ENCODE measurements at regions not wholly inside any gene's neighbourhood (a gene's known extent, or its start where the extent isn't known, plus 50 kb on each side); places are given as distances from the start of the nearest gene placed in this dataset.

- peaks cover 30 to 48% of the 10 kb centered on the region in 2 experiments for H3K4me1 ChIP-seq (replicated peaks in 1 of 2; ENCODE audit: control insufficient read depth in 2 of 2, insufficient read depth in 2 of 2, low read length in 2 of 2)
- ChIA-PET CTCF (ENCODE audit: low intra/inter-chr PET ratio) (no interaction called here), POLR2A (interaction anchor here (0.8 kb wide), 1 partner anchor 94 kb away, joined by 3 read pairs; no protein-coding TSS in a partner anchor)
- H3K4me3 ChIP-seq, result no peak overlapping the region
- peaks cover 3% of the 10 kb centered on the region for H3K9me1 ChIP-seq (ENCODE audit: control insufficient read depth, insufficient read depth, low read length)
- intact Hi-C loops (cut with micrococcal nuclease), result no loop called here
- 34% methylated on average over 10 of the region's 11 CpGs for WGBS (ENCODE audit: insufficient coverage, low coverage, missing lambda C conversion rate)
- H3K27ac ChIP-seq (ENCODE audit: extremely low read depth, low read depth, low read length), result no peak overlapping the region
- no peak overlapping the region for H3K9ac ChIP-seq (ENCODE audit: insufficient read depth in 1 of 2, low read depth in 2 of 2, low read length in 2 of 2)
- H3K9me3 ChIP-seq (replicated peaks; ENCODE audit: control insufficient read depth, insufficient read depth, low read depth, low read length), result no peaks in the 10 kb centered on the region
- H3K4me2 ChIP-seq (ENCODE audit: insufficient read depth, low read length), result no peak overlapping the region
- no peaks in the 10 kb centered on the region for H3K79me2 ChIP-seq (ENCODE audit: control insufficient read depth, insufficient read depth, low read length)
- H3K36me3 ChIP-seq (ENCODE audit: control insufficient read depth, insufficient read depth, low read length), result no peaks in the 10 kb centered on the region
- no peaks in the 10 kb centered on the region; a peak in 1 of 5 replicates for H3K27me3 ChIP-seq (ENCODE audit: control insufficient read depth in 2 of 2, insufficient read depth in 2 of 2, low read length in 2 of 2)
- no peak overlapping the region for H2AFZ ChIP-seq (ENCODE audit: low read depth, low read length)
- FAIRE-seq, result peak; percentile 51
- H4K20me1 ChIP-seq (replicated peaks; ENCODE audit: control insufficient read depth, insufficient read depth, low read length), result no peaks in the 10 kb centered on the region
- peak in 3 of 4 experiments; percentile 70 to 84 (median 84) for DNase-seq (ENCODE audit: extremely low read depth in 1 of 4, low spot score in 3 of 4)
- BruUV-seq (replicated peaks), result no TSS peak
- no peak for ATAC-seq
- in situ Hi-C loops (cut with MboI), result no loop called here
- TF ChIP-seq MYBL2 (IDR thresholded peaks at IDR 0.05; ENCODE audit: low read depth) (no peak), MYBL2 (CRISPR knock-in tag; IDR thresholded peaks at IDR 0.05; ENCODE audit: borderline replicate concordance) (no peak), KDM1A (IDR thresholded peaks at IDR 0.05) (peak; percentile 81 to 88; a peak in 3 of 4 replicates), USF1 (CRISPR knock-in tag; IDR thresholded peaks at IDR 0.05) (peak; percentile 90), FOS (IDR thresholded peaks at IDR 0.05; ENCODE audit: extremely low read depth, insufficient read length) (peak; percentile 36), YBX1 (IDR thresholded peaks at IDR 0.05) (no peak), EGR1 (conservative IDR thresholded peaks at IDR 0.05) (0 out of 2 replicates have a peak, but pooled peaks have one; percentile 28), RCOR1 (IDR thresholded peaks at IDR 0.05; ENCODE audit: borderline replicate concordance in 1 of 2, low read depth in 2 of 2, low read length in 2 of 2) (no peak), THRAP3 (IDR thresholded peaks at IDR 0.05; ENCODE audit: borderline replicate concordance) (no peak), NFYB (IDR thresholded peaks at IDR 0.05; ENCODE audit: extremely low read depth, insufficient read length) (peak; percentile 35), REST (IDR thresholded peaks at IDR 0.05; ENCODE audit: borderline replicate concordance) (peak; percentile 23), REST (CRISPR knock-in tag; IDR thresholded peaks at IDR 0.05; ENCODE audit: low read depth) (no peak), PHF21A (IDR thresholded peaks at IDR 0.05; ENCODE audit: borderline replicate concordance, low read depth) (peak; percentile 56; the same call in 1 of the 2 replicates), ZNF717 (CRISPR knock-in tag; IDR thresholded peaks at IDR 0.05) (no peak), RUNX1 (IDR thresholded peaks at IDR 0.05; ENCODE audit: low read depth) (no peak), JUN (IDR thresholded peaks at IDR 0.05; ENCODE audit: borderline replicate concordance, low read depth, low read length) (no peak), JUN (CRISPR knock-in tag; IDR thresholded peaks at IDR 0.05; ENCODE audit: borderline replicate concordance) (no peak)
Measured at GRCh38 chr20:50286609-50287008, 96.0 kb downstream of the CEBPB start.

All from K562 (cell line).